ENCODE measurements at regions not wholly inside any gene's neighbourhood (a gene's known extent, or its start where the extent isn't known, plus 50 kb on each side); places are given as distances from the start of the nearest gene placed in this dataset.

DNA sequence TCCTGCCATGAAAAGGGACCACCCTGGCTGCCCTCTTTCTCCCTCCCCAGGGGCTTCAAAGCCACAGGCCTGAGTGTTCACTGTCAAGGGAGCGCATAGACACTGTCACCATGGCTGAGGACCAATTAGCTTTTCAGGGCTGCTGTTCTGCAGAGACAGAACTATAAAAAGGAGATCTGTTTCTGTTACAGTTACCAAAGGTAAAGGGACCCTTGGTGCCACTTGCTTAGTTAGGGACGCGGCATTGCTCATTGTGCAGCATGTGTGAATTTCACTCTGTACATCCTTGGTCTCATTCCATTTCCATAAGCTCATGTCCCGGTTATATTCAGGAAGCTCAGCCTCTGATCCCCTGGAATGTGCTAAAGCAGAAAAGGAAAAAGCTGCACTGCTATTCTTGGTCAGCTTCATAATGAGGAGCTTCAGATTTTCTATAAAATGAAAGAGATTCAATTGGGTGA lies 55.5 kb upstream of the RNF152 start:
- Histone ChIP-seq H3K36me3 (ENCODE audit: insufficient read depth in 1 of 2, low read depth in 1 of 2) (no peaks in the 10 kb centered on the region), H3K27me3 (ENCODE audit: insufficient read depth in 3 of 3, low read length in 2 of 3) (peaks cover 0 to 2% (median 2%) of the 10 kb centered on the region in 3 donors), H3K4me1 (no peaks in the 10 kb centered on the region), H3K9me3 (no peaks in the 10 kb centered on the region), H3K27ac (no peak overlapping the region), H3K4me3 (no peak overlapping the region)
- no peak for ATAC-seq
- intact Hi-C loops (cut with DNase I): no loop called here
- TF ChIP-seq, protein P1, sequence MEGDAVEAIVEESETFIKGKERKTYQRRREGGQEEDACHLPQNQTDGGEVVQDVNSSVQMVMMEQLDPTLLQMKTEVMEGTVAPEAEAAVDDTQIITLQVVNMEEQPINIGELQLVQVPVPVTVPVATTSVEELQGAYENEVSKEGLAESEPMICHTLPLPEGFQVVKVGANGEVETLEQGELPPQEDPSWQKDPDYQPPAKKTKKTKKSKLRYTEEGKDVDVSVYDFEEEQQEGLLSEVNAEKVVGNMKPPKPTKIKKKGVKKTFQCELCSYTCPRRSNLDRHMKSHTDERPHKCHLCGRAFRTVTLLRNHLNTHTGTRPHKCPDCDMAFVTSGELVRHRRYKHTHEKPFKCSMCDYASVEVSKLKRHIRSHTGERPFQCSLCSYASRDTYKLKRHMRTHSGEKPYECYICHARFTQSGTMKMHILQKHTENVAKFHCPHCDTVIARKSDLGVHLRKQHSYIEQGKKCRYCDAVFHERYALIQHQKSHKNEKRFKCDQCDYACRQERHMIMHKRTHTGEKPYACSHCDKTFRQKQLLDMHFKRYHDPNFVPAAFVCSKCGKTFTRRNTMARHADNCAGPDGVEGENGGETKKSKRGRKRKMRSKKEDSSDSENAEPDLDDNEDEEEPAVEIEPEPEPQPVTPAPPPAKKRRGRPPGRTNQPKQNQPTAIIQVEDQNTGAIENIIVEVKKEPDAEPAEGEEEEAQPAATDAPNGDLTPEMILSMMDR (IDR thresholded peaks at IDR 0.05): no peak
- DNase-seq: no peak
- WGBS, 3 donors: 40 to 49% (median 46%) methylated on average over 4 of the region's 4 CpGs

DNA sequence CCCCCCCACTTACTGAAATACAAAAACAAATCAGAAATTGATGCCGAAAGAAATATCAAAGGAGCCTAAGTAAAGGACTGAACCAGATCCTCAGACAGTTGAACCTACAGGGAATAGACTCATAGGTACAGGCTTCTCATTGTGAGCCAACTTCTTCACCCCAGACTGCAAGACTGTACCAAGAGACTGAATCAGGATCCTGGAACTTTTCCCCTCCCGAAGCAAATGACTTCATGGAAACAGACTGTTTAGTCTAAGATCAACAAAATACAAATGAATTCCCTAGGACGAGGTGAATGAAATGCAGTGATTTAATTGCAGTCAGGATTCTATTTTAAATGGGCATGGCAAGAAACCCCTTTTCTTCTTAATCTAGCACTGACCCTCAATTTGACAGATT lies 53.6 kb upstream of the RNF152 start:
- ATAC-seq (no peak), DNase-seq (no peak)
- TF ChIP-seq, protein P1 (IDR thresholded peaks at IDR 0.05): no peak
- Histone ChIP-seq H3K36me3 (ENCODE audit: insufficient read depth in 1 of 2, low read depth in 1 of 2) (no peaks in the 10 kb centered on the region), H3K27ac (no peak overlapping the region), H3K4me1 (no peaks in the 10 kb centered on the region), H3K4me3 (no peak overlapping the region), H3K9me3 (no peaks in the 10 kb centered on the region), H3K27me3 (ENCODE audit: insufficient read depth in 3 of 3, low read length in 2 of 3) (peaks cover 0 to 2% (median 0%) of the 10 kb centered on the region in 3 donors)
- 56 to 63% (median 62%) methylated on average over 3 of the region's 3 CpGs for WGBS, 3 donors
- intact Hi-C loops (cut with DNase I): no loop called here

DNA sequence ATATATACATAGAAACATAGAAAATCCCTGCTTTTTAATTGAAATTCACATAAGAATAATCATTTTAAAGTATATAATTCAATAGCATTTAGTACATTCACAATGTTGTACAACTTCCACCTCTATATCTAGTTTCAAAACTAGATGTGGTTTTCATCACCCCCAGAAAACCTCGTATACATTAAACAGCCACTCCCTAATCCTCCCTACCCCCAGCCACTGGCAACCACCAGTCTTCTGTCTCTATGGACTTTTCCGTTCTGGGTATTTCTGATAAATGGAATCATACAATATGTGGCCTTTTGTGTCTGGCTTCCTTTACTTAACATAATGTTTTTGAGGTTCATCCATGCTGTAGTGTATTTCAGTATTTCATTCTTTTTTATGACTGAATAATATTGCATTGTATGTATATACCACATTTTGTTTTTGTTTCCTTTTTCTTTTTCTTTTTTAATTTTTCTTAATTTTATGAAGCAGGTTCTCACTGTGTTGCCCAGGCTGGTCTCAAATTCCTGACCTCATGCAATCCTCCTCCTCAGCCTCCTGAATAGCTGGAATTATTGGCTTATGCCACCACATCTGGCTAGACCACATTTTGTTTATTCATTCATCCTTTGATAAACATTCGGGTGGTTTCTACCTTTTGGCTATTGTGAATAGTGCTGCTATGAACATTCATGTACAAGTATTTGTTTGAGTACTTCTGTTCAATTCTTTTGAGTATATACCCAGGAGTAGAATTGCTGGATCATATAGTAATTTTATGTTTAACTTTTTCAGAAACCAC lies 50.6 kb upstream of the RNF152 start:
- DNase-seq (no peak), ATAC-seq (no peak)
- 80 to 86% (median 80%) methylated on average over 3 of the region's 3 CpGs for WGBS, 3 donors
- Histone ChIP-seq H3K4me3 (no peak overlapping the region), H3K4me1 (no peaks in the 10 kb centered on the region), H3K9me3 (no peaks in the 10 kb centered on the region), H3K27me3 (ENCODE audit: insufficient read depth in 3 of 3, low read length in 2 of 3) (peaks cover 0 to 2% (median 0%) of the 10 kb centered on the region in 3 donors), H3K27ac (no peak overlapping the region), H3K36me3 (ENCODE audit: insufficient read depth in 1 of 2, low read depth in 1 of 2) (no peaks in the 10 kb centered on the region)
- intact Hi-C loops (cut with DNase I): no loop called here
- TF ChIP-seq, protein P1 (IDR thresholded peaks at IDR 0.05): no peak

Measured in psoas muscle (tissue), 7 donors.